Motor neuron (in vitro differentiated cells): ENCODE measurements at regions not wholly inside any gene's neighbourhood (a gene's known extent, or its start where the extent isn't known, plus 50 kb on each side); places are given as distances from the start of the nearest gene placed in this dataset.
"Not testable (repeated sequence)": the region's sequence is repeated elsewhere in the genome, so short reads cannot be mapped to it uniquely, and the experiment has no call there.

Experiments used
- ATAC-seq, 8 experiments: fragments of 200-7000 bp; cut with Tn5 transposase; replicated peaks in 6 of 8; 2 replicates each; pipeline ENCODE4 v1.8.0; 2021; ENCODE audit warnings: mild to moderate bottlenecking in 8 of 8, moderate library complexity in 8 of 8
- H3K27ac ChIP-seq, 2 donors: fragments of 250-450 bp; sonication (Bioruptor Pico); 2 replicates each; pipeline ENCODE4 v1.9.0; 2021; ENCODE audit warnings: antibody characterized with exemption in 2 of 2, mild to moderate bottlenecking in 2 of 2, moderate library complexity in 1 of 2
- H3K4me1 ChIP-seq, 2 donors: fragments of 250-450 bp; sonication (Bioruptor Pico); replicated peaks in 1 of 2; 2 replicates each; pipeline ENCODE4 v1.6.1; 2021; ENCODE audit warnings: antibody characterized with exemption in 2 of 2, mild to moderate bottlenecking in 2 of 2, moderate library complexity in 1 of 2
- H3K4me3 ChIP-seq, 5 donors: fragments of 250-450 bp; sonication (Bioruptor Pico); 2 replicates each; pipeline ENCODE4 v1.9.0; 2021; ENCODE audit warnings: antibody characterized with exemption in 5 of 5, mild to moderate bottlenecking in 5 of 5, moderate library complexity in 4 of 5
- WGBS, 10 experiments: fragments of 450-650 bp; shearing (Covaris generic); methylation state at CpG; one replicate each; pipeline ENCODE4 v1.0.0; 2022; 5-methylcytosine and 5-hydroxymethylcytosine counted together
- in situ Hi-C, 9 experiments: fragments of 400-800 bp; cut with MboI; loops; one replicate each; pipeline ENCODE4 v1.15.0; 2021; ENCODE audit warnings: low sequenced_read_pairs in 9 of 9, low pct_unique_long_range_greater_than_20kb in 2 of 9; ENCODE audit not compliant: unreplicated experiment in 9 of 9

DNA sequence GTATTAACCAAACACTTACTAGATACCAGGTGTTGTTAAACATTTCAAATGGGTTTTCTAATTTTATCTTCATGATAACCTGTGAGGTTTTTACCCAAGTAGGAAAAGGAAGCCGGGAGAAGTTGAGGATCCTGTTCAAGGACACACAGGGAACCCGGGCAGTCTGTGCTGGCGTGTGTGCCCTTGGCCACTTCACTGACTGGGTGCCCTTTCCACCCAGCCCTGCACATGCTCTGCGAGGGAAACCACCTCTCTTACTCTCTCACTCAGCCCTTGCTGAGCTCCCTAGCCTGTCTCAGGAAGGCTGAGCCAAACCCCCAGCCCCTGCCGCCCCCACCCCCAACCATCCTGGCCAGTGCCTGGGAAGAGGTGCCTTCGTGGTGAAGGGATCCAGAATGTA lies 51.8 kb downstream of the TEX44 start:
- ATAC-seq, result no peak
- Histone ChIP-seq H3K4me3 (no peak overlapping the region), H3K27ac (no peak overlapping the region), H3K4me1 (peaks cover 10 to 20% of the 10 kb centered on the region in 2 donors)
- in situ Hi-C loops, result no loop called here
- 20 to 100% (median 80%) methylated on average over 1 to 4 of the region's 6 CpGs; no CpG with 5 or more reads in 6 of the 10 experiments for WGBS, 10 experiments

DNA sequence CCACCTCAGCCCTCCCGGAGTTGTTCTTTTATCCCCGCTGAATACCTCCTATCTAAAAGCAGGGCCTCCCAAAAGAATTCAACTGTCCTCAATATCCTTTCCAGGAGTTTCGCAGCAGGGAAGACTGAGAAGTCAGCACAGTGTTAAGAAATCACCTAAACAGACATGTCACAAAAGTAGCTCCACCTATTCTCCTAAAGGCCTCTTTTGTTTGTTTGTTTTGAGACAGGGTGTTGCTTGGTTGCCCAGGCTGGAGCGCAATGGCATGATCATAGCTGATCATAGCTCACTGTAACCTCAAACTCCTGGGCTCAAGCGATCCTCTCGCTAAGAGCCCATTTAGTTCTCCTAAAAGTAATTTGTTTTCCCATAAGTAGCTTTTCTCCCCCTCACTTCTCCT lies 53.8 kb downstream of the TEX44 start:
- peak in 2 of 8 experiments; percentile 0 to 24 for ATAC-seq
- H3K27ac ChIP-seq, result no peak overlapping the region
- WGBS, 10 experiments, result 58 to 100% (median 90%) methylated on average over 1 to 6 of the region's 6 CpGs
- H3K4me1 ChIP-seq, result peaks cover 10 to 13% of the 10 kb centered on the region in 2 donors
- no peak overlapping the region for H3K4me3 ChIP-seq
- in situ Hi-C loops, result no loop called here

DNA sequence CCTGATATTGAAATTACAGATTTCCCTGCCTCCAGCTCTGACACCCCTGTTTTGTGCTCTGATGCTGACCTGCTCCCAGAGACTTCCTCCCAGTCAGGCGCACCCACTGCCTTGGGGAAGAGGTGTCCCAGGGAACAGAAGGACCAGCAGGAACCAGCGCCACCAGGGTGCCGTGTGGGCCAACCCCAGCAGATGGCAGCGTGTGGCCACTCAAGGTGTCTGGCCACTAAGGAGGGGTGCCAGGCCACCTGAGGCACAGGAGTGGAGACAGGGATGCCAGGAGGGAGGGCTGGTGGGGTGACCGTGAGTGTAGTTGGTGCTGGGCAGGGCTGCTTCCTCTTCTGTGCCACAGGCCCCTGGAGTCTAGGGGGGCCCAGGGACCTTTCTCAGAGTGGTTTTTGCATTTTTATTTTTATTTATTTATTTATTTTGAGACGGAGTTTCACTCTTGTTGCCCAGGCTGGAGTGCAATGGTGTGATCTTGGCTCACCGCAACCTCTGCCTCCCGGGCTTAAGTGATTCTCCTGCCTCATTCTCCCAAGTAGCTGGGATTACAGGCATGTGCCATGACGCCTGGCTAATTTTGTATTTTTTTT lies 56.0 kb downstream of the TEX44 start:
- Histone ChIP-seq H3K4me1 (no peaks in the 10 kb centered on the region), H3K4me3 (no peak overlapping the region), H3K27ac (no peak overlapping the region)
- WGBS, 10 experiments, result 64 to 100% (median 88%) methylated on average over 1 to 7 of the region's 9 CpGs
- in situ Hi-C loops, result no loop called here
- peak; percentile 78 to 99 (median 94) for ATAC-seq

DNA sequence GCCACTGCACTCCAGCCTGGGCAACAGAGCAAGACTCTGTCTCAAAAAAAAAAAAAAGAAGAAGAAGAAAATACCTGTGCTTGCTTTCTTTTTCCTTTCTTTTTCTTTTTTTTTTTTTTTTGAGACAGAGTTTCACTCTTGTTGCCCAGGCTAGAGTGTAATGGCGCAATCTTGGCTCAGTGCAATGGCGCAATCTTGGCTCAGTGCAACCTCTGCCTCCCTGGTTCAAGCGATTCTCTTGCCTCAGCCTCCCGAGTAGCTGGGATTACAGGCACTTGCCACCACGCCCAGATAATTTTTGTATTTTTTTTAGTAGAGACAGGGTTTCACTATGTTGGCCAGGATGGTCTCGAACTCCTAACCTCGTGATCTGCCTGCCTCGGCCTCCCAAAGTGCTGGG lies 56.8 kb upstream of the PTMA start:
- 78 to 100% (median 92%) methylated on average over 1 to 8 of the region's 8 CpGs; no CpG with 5 or more reads in 5 of the 10 experiments for WGBS, 10 experiments

DNA sequence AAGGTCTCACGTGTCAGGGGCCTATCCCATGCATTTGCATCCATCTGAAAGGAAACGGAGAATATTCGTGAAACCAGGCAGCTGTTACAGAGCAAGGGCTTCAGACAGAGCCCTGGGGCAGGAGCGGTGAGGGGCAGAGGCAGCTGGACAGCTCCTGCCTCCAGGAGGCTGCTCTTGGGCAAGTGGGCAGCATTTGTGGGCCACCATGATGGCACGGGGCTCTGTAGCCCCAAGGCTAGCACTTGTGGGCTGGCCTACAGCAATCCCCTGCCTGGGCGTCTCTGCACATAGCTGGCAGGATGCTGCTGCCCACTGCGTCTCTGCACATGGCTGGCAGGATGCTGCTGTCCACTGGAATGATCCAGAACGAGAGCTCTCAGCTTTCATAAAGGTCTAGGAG lies 52.8 kb upstream of the PTMA start:
- WGBS, 10 experiments, result 5 to 93% (median 29%) methylated on average over 2 to 4 of the region's 8 CpGs; no CpG with 5 or more reads in 2 of the 10 experiments
- Histone ChIP-seq H3K27ac (no peak overlapping the region), H3K4me3 (no peak overlapping the region), H3K4me1 (peaks cover 0 to under 1% of the 10 kb centered on the region in 2 donors)
- ATAC-seq, result peak in 6 of 8 experiments; percentile 16 to 84 (median 56)
- in situ Hi-C loops, result no loop called here

More for the DNA sequence above, 56.8 kb upstream of the PTMA start:
- in situ Hi-C loops, H3K4me3 ChIP-seq, H3K4me1 ChIP-seq, H3K27ac ChIP-seq, ATAC-seq: not testable (repeated sequence)

DNA sequence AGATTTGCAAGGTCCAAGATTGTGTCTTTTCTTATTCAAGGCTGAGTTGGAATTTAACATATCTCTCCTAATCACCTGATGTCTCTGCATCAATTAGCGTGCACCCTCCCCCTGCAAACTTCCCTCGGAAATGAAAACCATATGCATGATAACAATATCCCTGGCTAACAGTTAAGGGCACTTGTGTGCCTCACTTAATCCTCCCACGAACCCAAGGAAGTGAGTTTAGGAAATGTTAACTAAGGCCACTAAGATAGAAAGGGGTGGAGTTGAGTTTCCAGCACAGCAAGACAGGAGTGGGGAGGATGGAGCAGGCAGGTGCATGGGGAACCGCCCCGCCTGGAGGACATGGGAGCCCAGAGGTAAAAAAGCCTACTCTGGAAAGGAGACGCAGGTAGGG lies 52.4 kb upstream of the PTMA start:
- 29 to 76% (median 67%) methylated on average over 2 to 6 of the region's 6 CpGs; no CpG with 5 or more reads in 4 of the 10 experiments for WGBS, 10 experiments
- ATAC-seq, result peak in 4 of 8 experiments; percentile 2 to 81 (median 66)
- in situ Hi-C loops, result no loop called here
- Histone ChIP-seq H3K4me3 (no peak overlapping the region), H3K4me1 (peaks cover 0 to 3% of the 10 kb centered on the region in 2 donors), H3K27ac (no peak overlapping the region)
